Esophagus muscularis mucosa (tissue), 3 donors: ENCODE measurements at regions not wholly inside any gene's neighbourhood (a gene's known extent, or its start where the extent isn't known, plus 50 kb on each side); places are given as distances from the start of the nearest gene placed in this dataset.

Experiments used
- CTCF ChIP-seq, 3 experiments: fragments of 200-600 bp in 2 of 3; fragments of 450-650 bp in 1 of 3; sonication (generic) in 2 of 3; IDR thresholded peaks; one replicate each; pipeline ENCODE4 v1.5.1; 2017 to 2019; ENCODE audit warnings: antibody characterized with exemption in 3 of 3, mild to moderate bottlenecking in 2 of 3, moderate library complexity in 1 of 3
- EP300 ChIP-seq: sonication (generic); formaldehyde crosslinking; IDR thresholded peaks from one replicate; pipeline ENCODE4 v1.6.1; 2017; ENCODE audit warnings: antibody characterized with exemption

DNA sequence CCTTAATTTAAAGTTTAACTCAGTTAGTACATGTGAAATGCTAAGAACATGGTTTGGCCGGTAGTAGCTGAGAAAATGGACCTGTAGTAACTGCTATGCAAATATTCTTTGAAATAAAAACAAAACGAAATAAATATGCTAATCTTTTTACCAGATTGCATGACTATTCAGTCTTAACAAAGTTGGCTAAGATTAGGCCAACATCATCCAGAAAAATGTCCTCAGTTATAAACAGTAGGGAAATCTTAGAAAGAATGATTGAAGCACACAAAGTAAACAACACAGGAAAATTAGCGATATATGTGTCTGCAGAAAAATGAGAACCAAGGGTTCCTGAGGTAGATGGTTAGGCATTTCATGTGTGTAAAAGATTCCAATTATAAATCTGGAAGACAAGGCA, 832.1 kb downstream of the TUSC7 start:
- no peak for TF ChIP-seq CTCF (IDR thresholded peaks at IDR 0.05)
- TF ChIP-seq EP300, result no peak
